AG04450 (cell line): ENCODE measurements at regions not wholly inside any gene's neighbourhood (a gene's known extent, or its start where the extent isn't known, plus 50 kb on each side); places are given as distances from the start of the nearest gene placed in this dataset.

Source experiments
- CTCF ChIA-PET: fragments of 300-600, 350-600 bp; formaldehyde crosslinking; extraction: SDS; loops from one replicate; lab custom pipeline; 2022; ENCODE audit warnings: antibody characterized with exemption, inconsistent platforms; lab: Charles Lee
- POLR2A ChIA-PET: fragments of 350-600 bp; formaldehyde crosslinking; extraction: SDS; loops from one replicate; lab custom pipeline; 2021; ENCODE audit warnings: antibody characterized with exemption, inconsistent platforms; lab: Yijun Ruan, JAX
- DNase-seq: peaks from one replicate; pipeline ENCODE4 v3.0.0-alpha.2; 2011; ENCODE audit warnings: low read depth, low spot score
- H3K27ac ChIP-seq: one replicate; pipeline ENCODE4 v1.5.1; 2012; ENCODE audit warnings: low read depth, low read length, control low read depth
- H3K27me3 ChIP-seq: one replicate; pipeline ENCODE4 v1.6.0; 2012; ENCODE audit warnings: low read length; ENCODE audit not compliant: control insufficient read depth, insufficient read depth
- H3K4me3 ChIP-seq: 2 replicates; pipeline ENCODE4 v1.5.1; 2011; ENCODE audit warnings: mild to moderate bottlenecking, low read depth, low read length, control low read depth
- H3K9me3 ChIP-seq: 2 replicates; pipeline ENCODE4 v1.5.1; 2012; ENCODE audit warnings: low read length; ENCODE audit not compliant: control insufficient read depth, insufficient read depth
- CTCF ChIP-seq: IDR thresholded peaks from 2 replicates; pipeline ENCODE4 v1.5.1; 2011; ENCODE audit warnings: low read depth, low read length, control low read depth, inconsistent platforms

- POLR2A ChIA-PET = no interaction called here
- no peak overlapping the region for H3K27ac ChIP-seq
- no peak for TF ChIP-seq CTCF
- peaks cover 10% of the 10 kb centered on the region for H3K9me3 ChIP-seq
- H3K4me3 ChIP-seq = no peak overlapping the region
- CTCF ChIA-PET = interaction anchor here (0.5 to 3.0 kb wide), 5 partner anchors 12 to 303 kb away, joined by 3 to 15 read pairs (median 4); no protein-coding TSS in a partner anchor
- H3K27me3 ChIP-seq = peaks cover 17% of the 10 kb centered on the region
- DNase-seq = no peak
Observed at GRCh38 chr1:67517046-67517445, 86.8 kb upstream of the SERBP1 start.

GRCh38 chr1:67522001-67522441, 91.8 kb upstream of the SERBP1 start:
- Histone ChIP-seq H3K4me3 (no peak overlapping the region), H3K27me3 (peaks cover 8% of the 10 kb centered on the region), H3K27ac (no peak overlapping the region), H3K9me3 (peaks cover 3% of the 10 kb centered on the region)
- TF ChIP-seq CTCF = no peak
- ChIA-PET POLR2A (no interaction called here), CTCF (interaction anchor here (0.5 to 5.5 kb wide), 4 partner anchors 13 to 238 kb away, joined by 3 to 38 read pairs (median 10); no protein-coding TSS in a partner anchor)
- DNase-seq = no peak

- Histone ChIP-seq H3K27me3 (peaks cover 6% of the 10 kb centered on the region), H3K27ac (no peak overlapping the region), H3K4me3 (no peak overlapping the region), H3K9me3 (peaks cover 3% of the 10 kb centered on the region)
- no peak for TF ChIP-seq CTCF
- DNase-seq = no peak
- CTCF ChIA-PET = interaction anchor here (0.6 to 5.5 kb wide), 4 partner anchors 12 to 594 kb away, joined by 3 to 38 read pairs (median 10); no protein-coding TSS in a partner anchor
- POLR2A ChIA-PET = no interaction called here
Observed at GRCh38 chr1:67522793-67523192, 92.6 kb upstream of the SERBP1 start.

GRCh38 chr1:67524143-67525052, 94.2 kb upstream of the SERBP1 start:
- Histone ChIP-seq H3K4me3 (no peak overlapping the region), H3K27me3 (peaks cover 2% of the 10 kb centered on the region), H3K27ac (no peak overlapping the region), H3K9me3 (no peaks in the 10 kb centered on the region)
- TF ChIP-seq CTCF = peak; percentile 20; the same call in 1 of the 2 replicates
- no peak for DNase-seq
- POLR2A ChIA-PET = no interaction called here
- CTCF ChIA-PET = interaction anchor here (1.1 to 5.5 kb wide), 3 partner anchors 10 to 236 kb away, joined by 5 to 38 read pairs (median 12); no protein-coding TSS in a partner anchor
